ENCODE measurements at regions not wholly inside any gene's neighbourhood (a gene's known extent, or its start where the extent isn't known, plus 50 kb on each side); places are given as distances from the start of the nearest gene placed in this dataset.

DNA sequence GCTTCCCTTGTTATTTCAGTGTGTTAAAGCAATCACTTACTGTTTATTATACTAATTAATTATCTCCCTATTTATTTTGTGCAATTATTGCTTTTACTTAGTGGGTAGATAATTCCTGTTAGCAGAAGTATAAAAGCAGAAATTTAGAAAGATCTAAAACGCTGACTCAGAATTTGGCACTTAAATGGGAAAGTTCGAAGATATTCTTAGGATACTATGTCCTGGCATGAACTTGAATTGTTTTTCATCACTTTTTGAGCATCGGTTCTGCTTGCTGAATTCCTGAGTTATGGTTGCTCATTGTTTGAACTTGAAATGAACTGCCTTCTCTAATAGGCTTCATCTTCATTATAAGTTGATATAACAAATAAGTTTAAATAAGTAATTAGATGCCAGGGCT lies 325.4 kb downstream of the JRKL start:
- no peak for TF ChIP-seq SMC3 (IDR thresholded peaks at IDR 0.05; ENCODE audit: borderline replicate concordance, low read length)
- TF ChIP-seq EP300 (IDR thresholded peaks at IDR 0.05; ENCODE audit: borderline replicate concordance in 1 of 2, control insufficient read depth in 1 of 2, low read depth in 2 of 2, low read length in 2 of 2): no peak

All from GM12878 (cell line).